GM12878 (cell line): ENCODE measurements at regions not wholly inside any gene's neighbourhood (a gene's known extent, or its start where the extent isn't known, plus 50 kb on each side); places are given as distances from the start of the nearest gene placed in this dataset.

Experiments used
- ATAC-seq: fragments of 200-7000 bp; cut with Tn5 transposase; 3 replicates; pipeline ENCODE4 v1.9.1; 2020; ENCODE audit warnings: mild to moderate bottlenecking, moderate library complexity
- BruUV-seq: library from RNA; stranded (reverse); fragments of 400-500 nt; replicated peaks from 2 replicates; lab custom pipeline; 2021; lab: Mats Ljungman, UMichigan
- CTCF ChIA-PET: fragments of 300-600 bp; sonication (Branson Sonifier 250); formaldehyde crosslinking; extraction: SDS; loops from one replicate; lab custom pipeline; 2021; ENCODE audit warnings: inconsistent platforms; lab: Yijun Ruan, JAX
- POLR2A ChIA-PET: fragments of 350-600 bp; formaldehyde crosslinking; extraction: SDS; loops from one replicate; lab custom pipeline; 2021; ENCODE audit warnings: inconsistent platforms; lab: Charles Lee
- RAD21 ChIA-PET: fragments of 300-600 bp; sonication (Branson Sonifier 250); formaldehyde crosslinking; loops from one replicate; lab custom pipeline; 2023; ENCODE audit warnings: antibody characterized with exemption; ENCODE audit not compliant: unreplicated experiment; lab: Charles Lee
- SMC1A ChIA-PET: fragments of 300-600 bp; sonication (Branson Sonifier 250); formaldehyde crosslinking; loops from one replicate; lab custom pipeline; 2023; ENCODE audit not compliant: unreplicated experiment, uncharacterized antibody; lab: Charles Lee
- DNase-seq: peaks from one replicate; pipeline ENCODE4 v3.0.0-alpha.2; 2011; ENCODE audit warnings: low read depth, low spot score
- FAIRE-seq: peaks from 3 replicates; lab custom pipeline; 2011; peaks lifted over from hg19 to GRCh38; lab: Jason Lieb, UNC
- H2AFZ ChIP-seq: 2 replicates; pipeline ENCODE4 v1.6.0; 2011; ENCODE audit warnings: low read depth, low read length, control low read depth; ENCODE audit not compliant: control insufficient read depth
- H3K27ac ChIP-seq: 2 replicates; pipeline ENCODE4 v1.5.1; 2011; ENCODE audit warnings: control low read depth; ENCODE audit not compliant: control insufficient read depth, insufficient read depth
- H3K27me3 ChIP-seq, 2 experiments: replicated peaks in 1 of 2; 2 replicates each; pipeline versions ENCODE4 v1.6.0 to v1.6.1; 2011; ENCODE audit warnings: low read length in 1 of 2; ENCODE audit not compliant: control insufficient read depth in 2 of 2, insufficient read depth in 2 of 2
- H3K36me3 ChIP-seq, 2 experiments: 2 replicates each; pipeline ENCODE4 v1.5.1; 2011; ENCODE audit warnings: low read length in 1 of 2; ENCODE audit not compliant: control insufficient read depth in 2 of 2, insufficient read depth in 2 of 2
- H3K4me1 ChIP-seq: 2 replicates; pipeline ENCODE4 v1.6.1; 2011; ENCODE audit warnings: mild to moderate bottlenecking, low read length, moderate library complexity, mixed read lengths; ENCODE audit not compliant: control insufficient read depth, insufficient read depth
- H3K4me2 ChIP-seq: 2 replicates; pipeline ENCODE4 v1.6.0; 2011; ENCODE audit warnings: control low read depth; ENCODE audit not compliant: control insufficient read depth, insufficient read depth
- H3K4me3 ChIP-seq: fragments of 200-600 bp; sonication (generic); 2 replicates; pipeline ENCODE4 v1.5.1; 2016
- H3K79me2 ChIP-seq: 2 replicates; pipeline ENCODE4 v1.6.0; 2011; ENCODE audit warnings: low read length; ENCODE audit not compliant: control insufficient read depth, insufficient read depth
- H3K9ac ChIP-seq: 2 replicates; pipeline ENCODE4 v1.8.0; 2011; ENCODE audit warnings: low read length, control low read depth, mixed read lengths; ENCODE audit not compliant: control insufficient read depth, insufficient read depth
- H3K9me3 ChIP-seq: replicated peaks from 3 replicates; pipeline ENCODE4 v1.5.1; 2011; ENCODE audit warnings: mild to moderate bottlenecking, low read length; ENCODE audit not compliant: control insufficient read depth, insufficient read depth
- H4K20me1 ChIP-seq: 2 replicates; pipeline ENCODE4 v1.6.0; 2011; ENCODE audit not compliant: control insufficient read depth, insufficient read depth
- CTCF ChIP-seq, 3 experiments: IDR thresholded peaks in 2 of 3; conservative IDR thresholded peaks in 1 of 3; 2 replicates each; pipeline ENCODE4 v1.5.1; 2011; ENCODE audit warnings: low read depth in 3 of 3, low read length in 3 of 3, mild to moderate bottlenecking in 3 of 3, control low read depth in 2 of 3, moderate library complexity in 2 of 3, inconsistent platforms in 1 of 3, mixed read lengths in 1 of 3; ENCODE audit not compliant: control insufficient read depth in 2 of 3, insufficient read depth in 1 of 3; ENCODE audit errors: extremely low read depth in 1 of 3
- ELK1 ChIP-seq: IDR thresholded peaks from 2 replicates; pipeline ENCODE4 v1.6.1; 2012; ENCODE audit warnings: low read depth, low read length, improper control_type of control experiment
- EZH2 ChIP-seq: IDR thresholded peaks from 2 replicates; pipeline ENCODE4 v1.6.1; 2012; ENCODE audit warnings: low read depth, mild to moderate bottlenecking, control low read depth, inconsistent platforms, low read length, borderline replicate concordance; ENCODE audit not compliant: control insufficient read depth
- IRF5 ChIP-seq: fragments of 450-650 bp; IDR thresholded peaks from 2 replicates; pipeline ENCODE4 v1.6.1; 2017; ENCODE audit warnings: borderline replicate concordance
- MEF2B ChIP-seq: fragments of 450-650 bp; IDR thresholded peaks from 2 replicates; pipeline ENCODE4 v1.6.1; 2018; ENCODE audit warnings: mild to moderate bottlenecking, moderate library complexity; ENCODE audit not compliant: partially characterized antibody, poor library complexity, severe bottlenecking
- MXI1 ChIP-seq: fragments of 150-350 bp; IDR thresholded peaks from 2 replicates; pipeline ENCODE4 v1.6.1; 2011; ENCODE audit warnings: low read depth, mild to moderate bottlenecking, inconsistent platforms, low read length, improper control_type of control experiment
- PAX8 ChIP-seq: fragments of 450-650 bp; IDR thresholded peaks from 2 replicates; pipeline ENCODE4 v1.6.1; 2017; ENCODE audit warnings: mild to moderate bottlenecking, moderate library complexity
- POLR2A ChIP-seq: IDR thresholded peaks from 2 replicates; pipeline ENCODE4 v1.6.1; 2011; ENCODE audit warnings: low read depth, mild to moderate bottlenecking, low read length
- RAD21 ChIP-seq: IDR thresholded peaks from 2 replicates; pipeline ENCODE4 v1.6.1; 2011; ENCODE audit warnings: mild to moderate bottlenecking, low read depth, low read length, moderate library complexity; ENCODE audit not compliant: insufficient read depth
- RELA ChIP-seq: fragments of 450-650 bp; IDR thresholded peaks from 2 replicates; pipeline ENCODE4 v1.8.0; 2014; ENCODE audit warnings: borderline replicate concordance; ENCODE audit not compliant: partially characterized antibody
- SMAD1 ChIP-seq: fragments of 450-650 bp; IDR thresholded peaks from 2 replicates; pipeline ENCODE4 v1.6.1; 2018; ENCODE audit warnings: mild to moderate bottlenecking, low read depth; ENCODE audit not compliant: partially characterized antibody
- SREBF1 ChIP-seq: IDR thresholded peaks from 2 replicates; pipeline ENCODE4 v1.6.1; 2012; ENCODE audit warnings: mild to moderate bottlenecking, low read length
- STAT3 ChIP-seq: IDR thresholded peaks from 2 replicates; pipeline ENCODE4 v1.6.1; 2011; ENCODE audit warnings: low read depth, low read length, improper control_type of control experiment
- YBX1 ChIP-seq: fragments of 450-650 bp; IDR thresholded peaks from 2 replicates; pipeline ENCODE4 v1.6.1; 2016; ENCODE audit warnings: antibody characterized with exemption
- ZNF384 ChIP-seq: IDR thresholded peaks from 2 replicates; pipeline ENCODE4 v1.6.1; 2012; ENCODE audit warnings: low read depth, mild to moderate bottlenecking, low read length, improper control_type of control experiment, borderline replicate concordance
- ZNF622 ChIP-seq: fragments of 450-650 bp; IDR thresholded peaks from 2 replicates; pipeline ENCODE4 v1.6.1; 2017; ENCODE audit warnings: mild to moderate bottlenecking, inconsistent platforms
- WGBS: methylation state at CpG from one replicate; pipeline ENCODE4 v1.1.6; 2016; ENCODE audit warnings: low lambda C conversion rate; ENCODE audit not compliant: insufficient replicate concordance, insufficient coverage; ENCODE audit errors: missing lambda C conversion rate; 5-methylcytosine and 5-hydroxymethylcytosine counted together
- in situ Hi-C: fragments of 300-500 bp; cut with MboI; formaldehyde crosslinking; loops from 9 replicates; pipeline ENCODE4 v1.14.3; 2018; ENCODE audit warnings: mixed read lengths
- intact Hi-C: fragments of 100-400 bp; cut with micrococcal nuclease; formaldehyde crosslinking; loops from one replicate; pipeline ENCODE4 v1.14.2; 2022; ENCODE audit not compliant: unreplicated experiment
- TF ChIP-seq, protein P1 (sequence below): fragments of 450-650 bp; IDR thresholded peaks from 2 replicates; pipeline ENCODE4 v1.6.1; 2017; ENCODE audit warnings: mild to moderate bottlenecking, low read depth, inconsistent platforms; ENCODE audit not compliant: poor library complexity, severe bottlenecking

- FAIRE-seq (no peak), ATAC-seq (no peak), DNase-seq (no peak)
- Histone ChIP-seq H4K20me1 (no peaks in the 10 kb centered on the region), H3K4me3 (no peak overlapping the region), H3K9ac (no peak overlapping the region), H3K4me2 (no peak overlapping the region), H3K27ac (no peak overlapping the region), H3K9me3 (no peaks in the 10 kb centered on the region), H3K79me2 (no peaks in the 10 kb centered on the region), H3K27me3 (no peaks in the 10 kb centered on the region), H3K36me3 (no peaks in the 10 kb centered on the region), H3K4me1 (no peaks in the 10 kb centered on the region), H2AFZ (no peak overlapping the region)
- POLR2A ChIA-PET: no interaction called here
- in situ Hi-C loops (no loop called here), intact Hi-C loops (no loop called here)
- BruUV-seq: no TSS peak
- SMC1A ChIA-PET: no interaction called here
- RAD21 ChIA-PET: no interaction called here
- TF ChIP-seq ZNF384: no peak
- TF ChIP-seq MEF2B: no peak
- TF ChIP-seq EZH2: no peak
- no peak for TF ChIP-seq ZNF622
- TF ChIP-seq RELA: no peak
- TF ChIP-seq ELK1: no peak
- TF ChIP-seq RAD21: no peak
- no peak for TF ChIP-seq YBX1
- no peak for TF ChIP-seq CTCF (IDR thresholded peaks at IDR 0.05 in 2 of 3, conservative IDR thresholded peaks at IDR 0.05 in 1 of 3; ENCODE audit: control insufficient read depth in 2 of 3, extremely low read depth in 1 of 3, insufficient read depth in 1 of 3, low read depth in 3 of 3, low read length in 3 of 3)
- TF ChIP-seq PAX8: no peak
- TF ChIP-seq, protein P1, sequence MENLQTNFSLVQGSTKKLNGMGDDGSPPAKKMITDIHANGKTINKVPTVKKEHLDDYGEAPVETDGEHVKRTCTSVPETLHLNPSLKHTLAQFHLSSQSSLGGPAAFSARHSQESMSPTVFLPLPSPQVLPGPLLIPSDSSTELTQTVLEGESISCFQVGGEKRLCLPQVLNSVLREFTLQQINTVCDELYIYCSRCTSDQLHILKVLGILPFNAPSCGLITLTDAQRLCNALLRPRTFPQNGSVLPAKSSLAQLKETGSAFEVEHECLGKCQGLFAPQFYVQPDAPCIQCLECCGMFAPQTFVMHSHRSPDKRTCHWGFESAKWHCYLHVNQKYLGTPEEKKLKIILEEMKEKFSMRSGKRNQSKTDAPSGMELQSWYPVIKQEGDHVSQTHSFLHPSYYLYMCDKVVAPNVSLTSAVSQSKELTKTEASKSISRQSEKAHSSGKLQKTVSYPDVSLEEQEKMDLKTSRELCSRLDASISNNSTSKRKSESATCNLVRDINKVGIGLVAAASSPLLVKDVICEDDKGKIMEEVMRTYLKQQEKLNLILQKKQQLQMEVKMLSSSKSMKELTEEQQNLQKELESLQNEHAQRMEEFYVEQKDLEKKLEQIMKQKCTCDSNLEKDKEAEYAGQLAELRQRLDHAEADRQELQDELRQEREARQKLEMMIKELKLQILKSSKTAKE: no peak
- TF ChIP-seq STAT3: no peak
- TF ChIP-seq SREBF1: no peak
- TF ChIP-seq MXI1: no peak
- no peak for TF ChIP-seq SMAD1
- TF ChIP-seq IRF5: no peak
- no peak for TF ChIP-seq POLR2A
- WGBS: 14% methylated on average over 25 of the region's 25 CpGs
- CTCF ChIA-PET: no interaction called here
Observed at GRCh38 chr9:135254176-135255032, 166.9 kb downstream of the OLFM1 start.
